ENCODE measurements at regions not wholly inside any gene's neighbourhood (a gene's known extent, or its start where the extent isn't known, plus 50 kb on each side); places are given as distances from the start of the nearest gene placed in this dataset.
"Not testable (repeated sequence)": the region's sequence is repeated elsewhere in the genome, so short reads cannot be mapped to it uniquely, and the experiment has no call there.

- no peak for DNase-seq
These were observed 49.8 kb downstream of the ABCC12 start for GRCh38 chr16:48105976-48106375.

GRCh38 chr16:48105456-48105855, 50.3 kb downstream of the ABCC12 start:
- DNase-seq, result no peak

GRCh38 chr16:48103591-48103990, 52.2 kb downstream of the ABCC12 start:
- no peak for DNase-seq

GRCh38 chr16:48102083-48103008, 53.4 kb downstream of the ABCC12 start:
- DNase-seq, result no peak

GRCh38 chr16:48101069-48101674, 54.6 kb downstream of the ABCC12 start:
- DNase-seq, result no peak

GRCh38 chr16:48099455-48099854, 56.3 kb downstream of the ABCC12 start:
- no peak for DNase-seq

GRCh38 chr16:48098472-48098871, 57.3 kb downstream of the ABCC12 start:
- DNase-seq, result no peak

GRCh38 chr16:48091117-48091516, 64.7 kb downstream of the ABCC12 start:
- peak; percentile 6 for DNase-seq

GRCh38 chr16:48089053-48089792, 66.6 kb downstream of the ABCC12 start:
- no peak for DNase-seq

GRCh38 chr16:48087639-48088038, 68.2 kb downstream of the ABCC12 start:
- DNase-seq, result no peak

GRCh38 chr16:48086422-48086821, 69.4 kb downstream of the ABCC12 start:
- no peak for DNase-seq

GRCh38 chr16:48085729-48086128, 70.1 kb downstream of the ABCC12 start:
- no peak for DNase-seq

- DNase-seq, result no peak
These were observed 71.0 kb downstream of the ABCC12 start for GRCh38 chr16:48084826-48085225.

GRCh38 chr16:48082516-48082915, 73.3 kb downstream of the ABCC12 start:
- no peak for DNase-seq

GRCh38 chr16:48081656-48082055, 74.1 kb downstream of the ABCC12 start:
- no peak for DNase-seq

- DNase-seq, result no peak
These were observed 79.3 kb downstream of the ABCC12 start for GRCh38 chr16:48076455-48077012.

GRCh38 chr16:48075398-48075797, 80.4 kb downstream of the ABCC12 start:
- DNase-seq, result no peak

- DNase-seq, result no peak
These were observed 88.4 kb downstream of the ABCC12 start for GRCh38 chr16:48067388-48067787.

GRCh38 chr16:48064971-48065370, 90.8 kb downstream of the ABCC12 start:
- no peak for DNase-seq

GRCh38 chr16:48062681-48063080, 93.1 kb downstream of the ABCC12 start:
- no peak for DNase-seq

- DNase-seq, result no peak
These were observed 95.9 kb downstream of the ABCC12 start for GRCh38 chr16:48059936-48060335.

- not testable (repeated sequence) for DNase-seq
These were observed 96.6 kb downstream of the ABCC12 start for GRCh38 chr16:48059190-48059589.

GRCh38 chr16:48057048-48057447, 98.7 kb downstream of the ABCC12 start:
- DNase-seq, result no peak

Measured in NCI-H1694 (cell line).